B cell (primary cell): ENCODE measurements at regions not wholly inside any gene's neighbourhood (a gene's known extent, or its start where the extent isn't known, plus 50 kb on each side); places are given as distances from the start of the nearest gene placed in this dataset.

Experiments used
- ATAC-seq: fragments of 200-7000 bp; cut with Tn5 transposase; one replicate; pipeline ENCODE4 v1.10.0; 2021; ENCODE audit warnings: low read depth, mild to moderate bottlenecking, moderate number of reproducible peaks, moderate library complexity
- CTCF ChIA-PET: fragments of 350-600 bp; sonication (Branson Sonifier 250); formaldehyde crosslinking; loops from one replicate; lab custom pipeline; 2021; ENCODE audit warnings: antibody characterized with exemption, inconsistent platforms; lab: Charles Lee
- POLR2A ChIA-PET: fragments of 350-600 bp; sonication (Branson Sonifier 250); formaldehyde crosslinking; loops from one replicate; lab custom pipeline; 2021; ENCODE audit warnings: antibody characterized with exemption; lab: Charles Lee
- DNase-seq: peaks from one replicate; pipeline ENCODE4 v3.0.0; 2013
- H2AFZ ChIP-seq: 2 replicates; pipeline ENCODE4 v1.6.1; 2012; ENCODE audit warnings: mild to moderate bottlenecking, low read depth, low read length; ENCODE audit not compliant: insufficient read depth, poor library complexity, severe bottlenecking
- H3K27ac ChIP-seq, 2 donors: 1 replicate in 1 of 2; 2 replicates in 1 of 2; pipeline ENCODE4 v1.5.1; 2012 to 2013; ENCODE audit warnings: low read length in 2 of 2, mild to moderate bottlenecking in 2 of 2, moderate library complexity in 1 of 2
- H3K27me3 ChIP-seq, 4 experiments: fragments of 200-600 bp in 1 of 4; sonication (generic) in 1 of 4; replicated peaks in 1 of 4; 1 replicate in 2 of 4; 2 replicates in 2 of 4; pipeline versions ENCODE4 v1.6.1 to v1.7.0; 2013 to 2016; ENCODE audit warnings: low read length in 3 of 4, mild to moderate bottlenecking in 2 of 4, mixed read lengths in 1 of 4, moderate library complexity in 1 of 4; ENCODE audit not compliant: insufficient read depth in 4 of 4, control insufficient read depth in 3 of 4; ENCODE audit errors: control extremely low read depth in 1 of 4
- H3K36me3 ChIP-seq, 2 experiments: replicated peaks in 1 of 2; 1 replicate in 1 of 2; 2 replicates in 1 of 2; pipeline versions ENCODE4 v1.6.1 to v1.7.1; 2013; ENCODE audit warnings: low read length in 1 of 2; ENCODE audit not compliant: insufficient read depth in 2 of 2, control insufficient read depth in 1 of 2; ENCODE audit errors: control extremely low read depth in 1 of 2, extremely low read depth in 1 of 2
- H3K4me1 ChIP-seq, 2 donors: fragments of 200-600 bp in 1 of 2; sonication (generic) in 1 of 2; 1 replicate in 1 of 2; 2 replicates in 1 of 2; pipeline versions ENCODE4 v1.5.1 to v1.6.1; 2013 to 2017; ENCODE audit warnings: low read length in 2 of 2; ENCODE audit not compliant: control insufficient read depth in 2 of 2, insufficient read depth in 2 of 2
- H3K4me2 ChIP-seq: replicated peaks from 2 replicates; pipeline ENCODE3; 2012; ENCODE audit warnings: mild to moderate bottlenecking, low read depth, low read length; ENCODE audit not compliant: poor library complexity, severe bottlenecking
- H3K4me3 ChIP-seq, 5 experiments: fragments of 200-600 bp in 1 of 5; sonication (generic) in 1 of 5; 1 replicate in 3 of 5; 2 replicates in 2 of 5; pipeline versions ENCODE4 v1.5.1 to v1.7.0; 2011 to 2016; ENCODE audit warnings: low read length in 4 of 5, mild to moderate bottlenecking in 4 of 5, low read depth in 2 of 5, control low read depth in 1 of 5, moderate library complexity in 1 of 5; ENCODE audit not compliant: insufficient read depth in 1 of 5; ENCODE audit errors: control extremely low read depth in 1 of 5, extremely low read depth in 1 of 5
- H3K79me2 ChIP-seq: fragments of 200-600 bp; sonication (generic); one replicate; pipeline ENCODE4 v1.6.0; 2016; ENCODE audit warnings: low read length; ENCODE audit not compliant: control insufficient read depth, insufficient read depth
- H3K9ac ChIP-seq: fragments of 200-600 bp; sonication (generic); 2 replicates; pipeline ENCODE4 v1.6.1; 2017; ENCODE audit warnings: mild to moderate bottlenecking, low read length, moderate library complexity
- H3K9me3 ChIP-seq, 3 donors: one replicate each; pipeline versions ENCODE4 v1.6.1 to v1.7.1; 2013; ENCODE audit warnings: low read length in 2 of 3; ENCODE audit not compliant: control insufficient read depth in 2 of 3, insufficient read depth in 1 of 3; ENCODE audit errors: control extremely low read depth in 1 of 3
- H4K20me1 ChIP-seq: 2 replicates; pipeline ENCODE4 v1.6.0; 2012; ENCODE audit warnings: mild to moderate bottlenecking, low read length; ENCODE audit not compliant: insufficient read depth, control insufficient read depth, poor library complexity, severe bottlenecking
- H3K27ac Mint-ChIP-seq: one replicate; pipeline ENCODE4 v1.8.0; 2021; ENCODE audit warnings: mixed read lengths
- H3K27me3 Mint-ChIP-seq: one replicate; pipeline ENCODE4 v1.8.0; 2021; ENCODE audit warnings: mixed read lengths
- H3K4me1 Mint-ChIP-seq: one replicate; pipeline ENCODE4 v1.8.0; 2021; ENCODE audit warnings: mixed read lengths
- H3K4me3 Mint-ChIP-seq: one replicate; pipeline ENCODE4 v1.8.0; 2021; ENCODE audit warnings: mixed read lengths
- H3K9me3 Mint-ChIP-seq: one replicate; pipeline ENCODE4 v1.8.0; 2022; ENCODE audit warnings: mixed read lengths; ENCODE audit not compliant: insufficient read depth
- EZH2 ChIP-seq: IDR thresholded peaks from 2 replicates; pipeline ENCODE4 v1.6.1; 2012; ENCODE audit warnings: borderline replicate concordance, low read depth, mild to moderate bottlenecking, moderate library complexity, low read length; ENCODE audit not compliant: insufficient read depth, poor library complexity, severe bottlenecking
- WGBS: methylation state at CpG from one replicate; pipeline ENCODE4 v1.1.5; 2013; ENCODE audit warnings: missing lambda C conversion rate; ENCODE audit not compliant: insufficient coverage; 5-methylcytosine and 5-hydroxymethylcytosine counted together
- intact Hi-C: fragments of 100-400 bp; cut with micrococcal nuclease; formaldehyde crosslinking; loops from one replicate; pipeline ENCODE4 v1.10.0; 2022
- TF ChIP-seq, protein P1 (sequence below): fragments of 200-600 bp; IDR thresholded peaks from one replicate; pipeline ENCODE4 v1.8.0; 2022; ENCODE audit warnings: antibody characterized with exemption, mild to moderate bottlenecking

DNA sequence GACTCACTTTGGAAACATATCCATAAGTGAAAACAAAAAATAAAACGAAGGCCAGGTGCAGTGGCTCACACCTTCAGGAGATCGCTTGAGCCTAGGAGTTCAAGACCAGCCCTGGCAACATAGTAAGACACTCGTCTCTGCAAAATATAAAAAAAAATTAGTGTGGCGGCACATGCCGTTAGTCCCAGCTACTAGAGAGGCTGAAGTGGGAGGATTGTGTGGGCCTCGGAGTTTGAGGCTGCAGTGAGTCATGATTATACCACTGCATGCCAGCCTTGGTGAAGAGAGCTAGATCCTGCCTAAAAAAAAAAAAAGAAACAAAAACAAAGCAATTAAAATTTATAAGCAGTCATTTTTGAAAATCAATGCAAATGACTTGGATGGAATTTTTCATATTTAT is 54.7 kb upstream of the NANOGP8 start:
- ChIA-PET POLR2A (no interaction called here), CTCF (no interaction called here)
- no peak for DNase-seq
- H3K4me2 ChIP-seq, result no peak overlapping the region
- no peaks in the 10 kb centered on the region for H4K20me1 ChIP-seq
- no peaks in the 10 kb centered on the region for H3K9me3 ChIP-seq
- H2AFZ ChIP-seq, result no peak overlapping the region
- H3K9me3 Mint-ChIP-seq, result no peaks in the 10 kb centered on the region
- intact Hi-C loops, result no loop called here
- no peak overlapping the region for H3K9ac ChIP-seq
- no peak for TF ChIP-seq EZH2
- TF ChIP-seq, protein P1, sequence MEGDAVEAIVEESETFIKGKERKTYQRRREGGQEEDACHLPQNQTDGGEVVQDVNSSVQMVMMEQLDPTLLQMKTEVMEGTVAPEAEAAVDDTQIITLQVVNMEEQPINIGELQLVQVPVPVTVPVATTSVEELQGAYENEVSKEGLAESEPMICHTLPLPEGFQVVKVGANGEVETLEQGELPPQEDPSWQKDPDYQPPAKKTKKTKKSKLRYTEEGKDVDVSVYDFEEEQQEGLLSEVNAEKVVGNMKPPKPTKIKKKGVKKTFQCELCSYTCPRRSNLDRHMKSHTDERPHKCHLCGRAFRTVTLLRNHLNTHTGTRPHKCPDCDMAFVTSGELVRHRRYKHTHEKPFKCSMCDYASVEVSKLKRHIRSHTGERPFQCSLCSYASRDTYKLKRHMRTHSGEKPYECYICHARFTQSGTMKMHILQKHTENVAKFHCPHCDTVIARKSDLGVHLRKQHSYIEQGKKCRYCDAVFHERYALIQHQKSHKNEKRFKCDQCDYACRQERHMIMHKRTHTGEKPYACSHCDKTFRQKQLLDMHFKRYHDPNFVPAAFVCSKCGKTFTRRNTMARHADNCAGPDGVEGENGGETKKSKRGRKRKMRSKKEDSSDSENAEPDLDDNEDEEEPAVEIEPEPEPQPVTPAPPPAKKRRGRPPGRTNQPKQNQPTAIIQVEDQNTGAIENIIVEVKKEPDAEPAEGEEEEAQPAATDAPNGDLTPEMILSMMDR, result no peak
- H3K27ac ChIP-seq, result no peak overlapping the region
- WGBS, result 100% methylated on average over 6 of the region's 6 CpGs
- no peak overlapping the region for H3K27ac Mint-ChIP-seq
- H3K4me1 Mint-ChIP-seq, result no peaks in the 10 kb centered on the region
- no peak overlapping the region for H3K4me3 ChIP-seq
- no peaks in the 10 kb centered on the region for H3K4me1 ChIP-seq
- no peaks in the 10 kb centered on the region for H3K36me3 ChIP-seq
- no peaks in the 10 kb centered on the region for H3K79me2 ChIP-seq
- H3K4me3 Mint-ChIP-seq, result no peak overlapping the region
- no peaks in the 10 kb centered on the region for H3K27me3 ChIP-seq
- H3K27me3 Mint-ChIP-seq, result peaks cover 4% of the 10 kb centered on the region
- ATAC-seq, result no peak

DNA sequence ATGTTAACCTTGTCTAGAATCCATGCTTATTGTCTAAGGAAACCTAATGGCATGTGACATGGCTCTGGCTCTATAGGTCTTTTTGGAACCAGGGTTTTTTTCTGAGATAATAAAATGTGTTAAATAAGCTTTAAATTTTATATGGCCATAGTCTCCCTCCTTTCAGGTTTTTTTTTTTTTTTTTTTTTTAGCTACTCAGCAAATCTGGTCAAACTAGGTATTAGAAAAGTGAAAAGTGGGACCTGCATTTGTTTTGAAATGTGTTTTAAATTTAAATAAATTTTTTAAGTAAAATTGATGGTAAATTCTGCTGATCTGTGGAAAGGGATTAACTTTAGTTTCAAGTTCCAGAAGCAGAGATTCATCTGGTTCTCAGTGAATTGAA is 52.1 kb upstream of the NANOGP8 start:
- H3K79me2 ChIP-seq, result no peaks in the 10 kb centered on the region
- no peak overlapping the region for H3K27ac ChIP-seq
- H3K9me3 ChIP-seq, result peaks cover 0 to under 1% (median 0%) of the 10 kb centered on the region in 3 donors
- ChIA-PET POLR2A (no interaction called here), CTCF (no interaction called here)
- no peak overlapping the region for H3K4me2 ChIP-seq
- H3K9me3 Mint-ChIP-seq, result no peaks in the 10 kb centered on the region
- H4K20me1 ChIP-seq, result no peaks in the 10 kb centered on the region
- H3K4me3 Mint-ChIP-seq, result no peak overlapping the region
- no peaks in the 10 kb centered on the region for H3K27me3 ChIP-seq
- no peak overlapping the region for H3K9ac ChIP-seq
- no peaks in the 10 kb centered on the region for H3K27me3 Mint-ChIP-seq
- TF ChIP-seq, protein P1, result no peak
- TF ChIP-seq EZH2, result no peak
- no peak overlapping the region for H3K4me3 ChIP-seq
- no peak overlapping the region for H2AFZ ChIP-seq
- H3K27ac Mint-ChIP-seq, result no peak overlapping the region
- DNase-seq, result no peak
- no peak for ATAC-seq
- intact Hi-C loops, result no loop called here
- no peaks in the 10 kb centered on the region for H3K4me1 Mint-ChIP-seq
- H3K4me1 ChIP-seq, result no peaks in the 10 kb centered on the region
- no peaks in the 10 kb centered on the region for H3K36me3 ChIP-seq
